Urothelium cell line (cell line): ENCODE measurements at regions not wholly inside any gene's neighbourhood (a gene's known extent, or its start where the extent isn't known, plus 50 kb on each side); places are given as distances from the start of the nearest gene placed in this dataset.
"Not testable (repeated sequence)": the region's sequence is repeated elsewhere in the genome, so short reads cannot be mapped to it uniquely, and the experiment has no call there.

Experiments used
- DNase-seq: peaks from one replicate; pipeline ENCODE4 v3.0.0; 2011; ENCODE audit warnings: low spot score, mixed read lengths
- FAIRE-seq: peaks from 2 replicates; lab custom pipeline; 2011; peaks lifted over from hg19 to GRCh38; lab: Jason Lieb, UNC

- no peak for DNase-seq
- FAIRE-seq = no peak
Observed at GRCh38 chr5:120082316-120083068, 381.6 kb upstream of the PRR16 start.

- FAIRE-seq (no peak), DNase-seq (no peak)
Observed at GRCh38 chr5:120083851-120084542, 380.1 kb upstream of the PRR16 start.

DNA sequence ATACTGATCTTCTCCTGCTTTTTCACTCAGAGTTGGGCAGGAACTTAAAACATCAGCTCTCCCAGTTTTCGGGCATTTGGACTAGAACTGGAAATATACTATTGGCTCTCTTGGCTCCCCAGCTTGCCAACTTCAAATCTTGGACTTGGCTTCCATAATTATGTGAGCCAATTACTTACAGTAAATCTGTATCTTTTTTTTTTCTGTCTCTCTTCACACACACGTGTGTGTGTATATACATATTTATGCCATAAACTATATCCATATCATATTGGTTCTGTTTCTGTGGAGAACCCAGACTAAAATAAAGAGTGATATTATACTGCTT, 379.6 kb upstream of the PRR16 start:
- FAIRE-seq = no peak
- DNase-seq = no peak

DNA sequence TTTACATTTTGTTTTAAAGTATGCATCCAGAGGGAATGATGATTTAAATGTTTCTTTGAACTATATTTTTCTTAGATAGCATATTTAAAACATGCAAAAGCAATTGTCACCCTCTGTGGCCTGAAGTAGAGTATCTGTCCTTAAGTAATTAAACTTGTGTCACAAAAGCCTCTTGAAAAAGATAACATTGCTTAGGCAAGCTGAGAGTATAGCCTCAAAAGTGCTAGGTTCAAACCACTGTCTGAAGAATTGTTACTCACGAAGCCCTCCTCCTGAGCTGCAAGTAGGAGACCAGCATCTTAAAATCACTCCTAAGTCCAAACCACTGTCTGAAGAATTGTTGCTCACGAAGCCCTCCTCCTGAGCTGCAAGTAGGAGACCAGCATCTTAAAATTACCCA, 378.0 kb upstream of the PRR16 start:
- no peak for FAIRE-seq
- no peak for DNase-seq

DNA sequence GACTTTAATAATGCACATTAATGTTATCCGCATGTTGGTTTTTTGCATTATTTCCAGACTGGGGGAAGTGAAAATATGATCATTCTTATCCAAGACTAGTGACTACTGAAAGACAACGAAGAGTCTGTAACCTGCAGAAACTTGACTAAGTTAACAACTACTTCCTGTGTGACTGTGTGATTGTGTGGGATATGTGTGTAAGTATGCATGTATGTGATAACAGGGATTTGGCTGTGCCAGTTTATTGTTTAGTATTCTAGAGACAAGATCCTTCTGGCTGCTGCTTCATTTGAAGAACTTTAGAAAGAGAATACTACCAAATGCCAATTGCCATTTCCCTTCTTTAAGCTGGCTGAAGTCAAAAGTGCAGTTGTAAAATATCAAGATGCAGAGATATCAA, 375.7 kb upstream of the PRR16 start:
- DNase-seq (no peak), FAIRE-seq (no peak)

GRCh38 chr5:120088836-120089235, 375.3 kb upstream of the PRR16 start:
- no peak for FAIRE-seq

GRCh38 chr5:120091376-120091948, 372.6 kb upstream of the PRR16 start:
- DNase-seq (no peak), FAIRE-seq (no peak)

More at GRCh38 chr5:120088836-120089235, 375.3 kb upstream of the PRR16 start:
- DNase-seq = no peak

DNA sequence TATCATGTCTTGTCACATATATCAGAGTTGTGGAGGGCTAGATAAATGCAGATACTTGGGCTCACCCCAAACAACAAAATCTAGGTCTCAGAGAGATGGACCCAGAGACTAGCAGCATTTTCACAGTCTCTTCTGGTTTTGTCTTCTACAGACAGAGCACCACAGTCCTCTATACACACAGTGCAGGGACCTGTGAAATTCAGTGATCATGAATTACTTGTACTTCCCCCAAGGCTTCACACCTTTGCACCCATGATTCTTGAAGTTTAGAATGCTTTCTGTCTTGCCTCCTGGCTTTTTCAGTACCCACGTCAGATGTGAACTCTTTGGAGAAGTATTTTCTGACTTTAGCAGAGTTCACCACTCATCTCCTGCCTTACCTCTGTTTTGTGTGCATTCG, 371.5 kb upstream of the PRR16 start:
- no peak for DNase-seq
- no peak for FAIRE-seq

DNA sequence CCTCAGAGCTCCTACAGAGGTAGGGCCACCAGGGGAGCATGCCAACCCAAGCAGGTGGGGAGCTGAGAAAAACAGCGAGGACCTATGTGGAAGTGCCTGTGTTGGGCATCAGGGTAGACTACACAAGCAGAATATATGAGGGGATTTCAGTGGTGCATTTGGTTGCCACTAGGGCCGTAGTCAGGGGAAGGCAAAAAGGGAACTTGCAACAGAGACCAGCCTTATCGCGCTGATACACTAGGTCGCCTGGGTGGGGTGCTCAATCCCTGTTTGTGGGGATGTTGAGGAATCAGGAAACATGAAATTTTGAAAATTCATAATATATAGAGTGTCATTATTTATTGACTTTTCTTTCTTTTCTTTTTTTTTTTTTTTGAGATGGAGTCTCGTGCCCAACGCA, 370.9 kb upstream of the PRR16 start:
- DNase-seq (no peak), FAIRE-seq (no peak)

GRCh38 chr5:120096413-120096812, 367.7 kb upstream of the PRR16 start:
- DNase-seq (no peak), FAIRE-seq (no peak)

- DNase-seq (no peak), FAIRE-seq (no peak)
Observed at GRCh38 chr5:120098426-120098825, 365.7 kb upstream of the PRR16 start.

- DNase-seq (no peak), FAIRE-seq (no peak)
Observed at GRCh38 chr5:120098902-120099535, 365.1 kb upstream of the PRR16 start.

DNA sequence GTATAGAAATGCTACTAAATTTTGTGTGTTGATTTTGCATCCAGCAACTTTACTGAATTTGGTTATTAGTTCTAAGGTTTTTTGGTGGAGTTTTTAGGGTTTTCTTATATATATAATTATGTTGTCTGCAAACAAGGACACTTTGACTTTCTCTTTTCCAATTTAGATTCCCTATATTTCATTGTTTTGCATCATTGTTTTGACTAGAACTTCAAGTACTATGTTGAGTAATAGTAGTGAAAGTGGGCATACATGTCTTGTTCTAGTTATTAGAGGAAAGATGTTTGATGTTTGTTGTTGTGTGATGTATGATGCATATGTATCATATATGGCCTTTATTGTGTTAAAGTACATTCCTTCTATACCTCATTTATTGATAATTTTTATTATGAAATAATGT, 362.3 kb upstream of the PRR16 start:
- FAIRE-seq = no peak
- DNase-seq = no peak

- DNase-seq (no peak), FAIRE-seq (no peak)
Observed at GRCh38 chr5:120103495-120103894, 360.6 kb upstream of the PRR16 start.

DNA sequence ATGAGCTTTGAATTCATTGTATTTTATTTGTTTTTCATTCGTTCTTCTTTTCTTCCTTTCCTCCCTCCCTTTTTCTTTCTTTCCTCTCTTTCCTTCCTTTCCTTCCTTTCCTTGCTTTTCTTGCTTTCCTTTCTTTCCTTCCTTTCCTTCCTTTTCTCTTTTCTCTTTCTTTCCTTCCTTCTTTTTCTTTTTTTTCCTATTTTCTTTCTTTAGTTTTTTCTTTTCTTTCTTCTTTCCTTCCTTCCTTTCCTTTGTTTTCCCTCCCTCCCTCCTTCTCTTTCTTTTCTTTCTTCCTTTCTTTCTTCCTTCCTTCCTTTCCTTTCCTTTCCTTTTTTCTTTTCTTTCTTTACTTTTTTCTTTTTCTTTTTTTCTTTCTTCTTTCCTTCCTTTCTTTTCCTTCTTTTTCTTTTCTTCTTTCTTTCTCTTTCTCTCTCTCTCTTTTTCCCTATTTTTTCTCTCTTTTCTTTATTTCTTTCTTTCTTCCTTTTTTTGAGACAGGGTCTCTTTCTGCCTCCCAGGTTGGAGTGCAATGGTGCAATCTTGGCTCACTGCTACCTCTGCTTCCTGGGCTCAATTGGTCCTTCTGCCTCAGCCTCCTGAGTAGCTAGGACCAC, 357.1 kb upstream of the PRR16 start:
- DNase-seq (no peak), FAIRE-seq (no peak)

DNA sequence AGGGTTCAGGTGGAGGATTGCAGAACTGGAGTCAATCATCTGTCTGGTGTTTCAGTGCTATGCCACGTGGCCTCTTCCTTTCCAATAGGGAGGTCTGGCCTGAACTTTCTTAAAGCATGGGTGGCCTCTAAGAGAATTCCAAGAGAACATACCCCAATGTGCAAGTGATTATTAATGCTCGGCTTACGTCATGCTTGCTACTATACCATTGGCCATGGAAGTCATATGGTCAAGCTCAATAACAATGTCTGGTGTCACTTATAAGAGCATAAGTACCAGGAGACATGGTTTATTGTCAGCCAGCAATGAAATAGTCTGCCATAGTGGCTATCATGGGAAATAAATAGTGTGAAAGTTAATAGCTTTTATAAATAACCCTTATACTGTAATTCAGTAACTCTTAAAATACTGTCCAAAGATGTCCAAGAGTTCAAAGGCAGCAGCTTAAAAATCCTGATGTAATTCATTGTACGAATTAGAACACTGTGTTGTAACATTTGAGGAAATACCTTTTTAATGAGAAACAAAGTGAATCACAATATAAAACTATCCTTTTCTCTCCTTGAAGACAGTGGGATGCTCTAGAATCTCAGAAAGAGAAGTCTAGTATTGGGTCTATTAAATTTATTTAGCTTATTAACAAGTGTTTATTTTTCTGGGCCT, 355.4 kb upstream of the PRR16 start:
- no peak for FAIRE-seq
- DNase-seq = no peak

- DNase-seq (no peak), FAIRE-seq (no peak)
Observed at GRCh38 chr5:120122703-120123102, 341.4 kb upstream of the PRR16 start.

- no peak for FAIRE-seq
- DNase-seq = no peak
Observed at GRCh38 chr5:120124031-120124430, 340.1 kb upstream of the PRR16 start.

DNA sequence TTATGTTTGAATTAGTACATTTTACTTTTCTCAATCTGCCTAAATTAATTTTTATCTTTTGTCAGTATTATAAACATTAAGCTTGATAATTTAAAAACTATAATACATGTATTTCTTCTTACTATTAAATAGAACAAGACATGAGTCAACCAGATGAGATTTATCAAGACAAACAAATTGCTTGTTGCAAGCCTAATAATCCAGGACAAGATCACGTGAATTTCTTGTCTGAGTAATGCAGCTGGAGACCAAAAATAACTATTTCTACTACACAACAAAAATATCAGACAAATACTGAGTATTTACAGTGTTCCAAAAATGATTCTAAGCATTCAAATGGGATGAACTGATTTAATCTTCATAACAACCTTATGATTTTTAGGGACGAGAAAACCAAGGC, 339.1 kb upstream of the PRR16 start:
- DNase-seq (no peak), FAIRE-seq (no peak)

- not testable (repeated sequence) for DNase-seq, FAIRE-seq
Observed at GRCh38 chr5:120132347-120132746, 331.8 kb upstream of the PRR16 start.

GRCh38 chr5:120134944-120135343, 329.2 kb upstream of the PRR16 start:
- FAIRE-seq = no peak
- DNase-seq = no peak
